Lung (tissue), 11 donors: ENCODE measurements at regions not wholly inside any gene's neighbourhood (a gene's known extent, or its start where the extent isn't known, plus 50 kb on each side); places are given as distances from the start of the nearest gene placed in this dataset.

Experiments
- ATAC-seq: fragments of 200-7000 bp; cut with Tn5 transposase; one replicate; pipeline ENCODE4 v1.9.1; 2020; ENCODE audit warnings: moderate number of reproducible peaks; ENCODE audit not compliant: insufficient read depth, low FRiP score
- DNase-seq, 3 donors: peaks; one replicate each; pipeline ENCODE4 v3.0.0-alpha.2; 2013 to 2017
- H3K27ac ChIP-seq, 2 donors: one replicate each; pipeline ENCODE4 v1.5.1; 2013; ENCODE audit warnings: mild to moderate bottlenecking in 2 of 2, moderate library complexity in 2 of 2, control low read depth in 1 of 2, inconsistent platforms in 1 of 2, low read depth in 1 of 2, low read length in 1 of 2
- H3K27me3 ChIP-seq, 3 donors: one replicate each; pipeline ENCODE4 v1.5.1; 2013; ENCODE audit warnings: low read length in 2 of 3; ENCODE audit not compliant: control insufficient read depth in 3 of 3, insufficient read depth in 3 of 3
- H3K36me3 ChIP-seq, 4 donors: one replicate each; pipeline ENCODE4 v1.5.1; 2013; ENCODE audit warnings: low read length in 4 of 4, mild to moderate bottlenecking in 1 of 4, moderate library complexity in 1 of 4; ENCODE audit not compliant: control insufficient read depth in 4 of 4, insufficient read depth in 4 of 4
- H3K4me1 ChIP-seq, 5 donors: one replicate each; pipeline ENCODE4 v1.5.1; 2013; ENCODE audit warnings: low read length in 5 of 5, mild to moderate bottlenecking in 2 of 5, moderate library complexity in 1 of 5; ENCODE audit not compliant: control insufficient read depth in 5 of 5, insufficient read depth in 5 of 5
- H3K4me3 ChIP-seq: one replicate; pipeline ENCODE4 v1.5.1; 2013; ENCODE audit warnings: mild to moderate bottlenecking, control low read depth, moderate library complexity
- H3K9ac ChIP-seq, 2 donors: one replicate each; pipeline ENCODE4 v1.5.1; 2013; ENCODE audit warnings: low read length in 2 of 2, control low read depth in 1 of 2; ENCODE audit not compliant: insufficient read depth in 1 of 2
- H3K9me3 ChIP-seq, 4 donors: one replicate each; pipeline ENCODE4 v1.5.1; 2013; ENCODE audit warnings: low read length in 3 of 4, mild to moderate bottlenecking in 1 of 4, moderate library complexity in 1 of 4; ENCODE audit not compliant: control insufficient read depth in 4 of 4, insufficient read depth in 3 of 4
- WGBS, 2 donors: extraction: QIAGEN DNeasy Blood & Tissue Kit; methylation state at CpG; one replicate each; pipeline ENCODE4 v1.1.7; 2013; 5-methylcytosine and 5-hydroxymethylcytosine counted together
- TF ChIP-seq, protein P1 (sequence below): IDR thresholded peaks from 2 replicates; pipeline ENCODE4 v1.5.1; 2012; ENCODE audit warnings: mild to moderate bottlenecking; ENCODE audit errors: control extremely low read depth, extremely low read depth
- donor health status: control.
- donor health status: control.
- donor health status: Bipolar disorder and iron deficiency.
- donor health status: healthy.
- donor health status: DM: yes; HTN: yes; CAD: no.

- Histone ChIP-seq H3K27me3 (no peaks in the 10 kb centered on the region), H3K4me3 (no peak overlapping the region), H3K27ac (no peak overlapping the region), H3K36me3 (no peaks in the 10 kb centered on the region), H3K9me3 (peaks cover 0 to 5% (median 2%) of the 10 kb centered on the region in 4 donors), H3K9ac (no peak overlapping the region), H3K4me1 (no peaks in the 10 kb centered on the region)
- WGBS, 2 donors = 73 to 82% methylated on average over 2 of the region's 2 CpGs
- DNase-seq (no peak), ATAC-seq (no peak)
- TF ChIP-seq, protein P1, sequence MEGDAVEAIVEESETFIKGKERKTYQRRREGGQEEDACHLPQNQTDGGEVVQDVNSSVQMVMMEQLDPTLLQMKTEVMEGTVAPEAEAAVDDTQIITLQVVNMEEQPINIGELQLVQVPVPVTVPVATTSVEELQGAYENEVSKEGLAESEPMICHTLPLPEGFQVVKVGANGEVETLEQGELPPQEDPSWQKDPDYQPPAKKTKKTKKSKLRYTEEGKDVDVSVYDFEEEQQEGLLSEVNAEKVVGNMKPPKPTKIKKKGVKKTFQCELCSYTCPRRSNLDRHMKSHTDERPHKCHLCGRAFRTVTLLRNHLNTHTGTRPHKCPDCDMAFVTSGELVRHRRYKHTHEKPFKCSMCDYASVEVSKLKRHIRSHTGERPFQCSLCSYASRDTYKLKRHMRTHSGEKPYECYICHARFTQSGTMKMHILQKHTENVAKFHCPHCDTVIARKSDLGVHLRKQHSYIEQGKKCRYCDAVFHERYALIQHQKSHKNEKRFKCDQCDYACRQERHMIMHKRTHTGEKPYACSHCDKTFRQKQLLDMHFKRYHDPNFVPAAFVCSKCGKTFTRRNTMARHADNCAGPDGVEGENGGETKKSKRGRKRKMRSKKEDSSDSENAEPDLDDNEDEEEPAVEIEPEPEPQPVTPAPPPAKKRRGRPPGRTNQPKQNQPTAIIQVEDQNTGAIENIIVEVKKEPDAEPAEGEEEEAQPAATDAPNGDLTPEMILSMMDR = no peak
These were observed 265.7 kb downstream of the ZNF536 start for GRCh38 chr19:30637926-30638325.

DNA sequence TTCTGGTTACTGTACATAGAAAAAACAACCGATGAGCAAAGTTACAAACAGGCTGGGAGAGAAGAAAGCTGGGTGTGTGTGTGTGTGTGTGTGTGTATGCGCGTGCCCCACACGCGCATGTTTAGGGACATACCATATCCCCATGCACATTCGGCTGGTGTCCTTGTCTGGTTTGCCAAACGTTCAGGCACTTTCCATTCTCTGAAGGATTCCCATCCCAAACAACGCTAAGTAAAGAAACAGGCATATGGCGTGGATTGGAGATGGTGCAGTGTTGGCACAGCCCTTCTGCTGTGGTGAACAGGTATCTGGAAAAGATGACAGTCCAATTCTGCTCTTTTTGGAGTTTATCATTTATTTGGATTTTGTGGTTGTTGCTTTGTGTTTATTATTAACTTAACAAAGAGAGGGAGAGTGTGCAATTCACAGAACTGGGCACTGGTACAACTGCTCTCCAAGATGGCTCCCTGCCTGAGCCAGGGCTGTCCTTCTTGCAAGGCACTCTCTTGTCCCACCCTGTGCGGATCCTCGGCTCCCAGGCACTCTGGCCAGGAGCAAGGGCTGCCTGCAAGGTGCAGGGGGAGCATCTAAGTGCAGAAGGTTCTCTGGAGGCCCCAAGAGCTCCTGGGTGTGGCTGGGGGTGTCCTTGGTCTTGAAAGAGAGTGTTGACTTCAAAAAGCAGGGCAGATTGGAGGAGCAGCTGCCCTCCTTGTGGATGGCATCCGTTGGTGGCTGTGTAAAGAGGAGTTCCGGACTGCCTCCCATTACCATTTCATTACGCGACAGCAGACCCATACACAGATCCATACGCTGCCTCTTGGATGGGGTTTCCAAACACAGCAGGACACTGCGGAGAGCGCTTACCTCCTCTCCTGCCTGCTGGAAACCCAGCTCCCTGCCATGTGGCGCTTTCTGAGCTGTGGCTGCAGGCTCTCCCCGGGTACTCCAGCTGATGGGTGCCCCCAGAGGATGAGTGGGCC lies 263.1 kb downstream of the ZNF536 start:
- ATAC-seq = no peak
- 84 to 86% methylated on average over 20 of the region's 20 CpGs for WGBS, 2 donors

GRCh38 chr19:30634131-30634830 lies 262.1 kb downstream of the ZNF536 start:
- Histone ChIP-seq H3K27me3 (peaks cover 0 to 4% (median 0%) of the 10 kb centered on the region in 3 donors), H3K4me3 (no peak overlapping the region), H3K27ac (no peak overlapping the region), H3K9me3 (peaks cover 0 to 9% (median 2%) of the 10 kb centered on the region in 4 donors), H3K9ac (no peak overlapping the region), H3K36me3 (no peaks in the 10 kb centered on the region), H3K4me1 (no peaks in the 10 kb centered on the region)
- WGBS, 2 donors = 82 to 83% methylated on average over 19 of the region's 19 CpGs
- DNase-seq = peak in 1 of 3 donors; percentile 7
- TF ChIP-seq, protein P1 = no peak
- ATAC-seq = no peak

More for the DNA sequence above, 263.1 kb downstream of the ZNF536 start:
- TF ChIP-seq, protein P1 = no peak
- peaks cover 0 to 5% (median 2%) of the 10 kb centered on the region in 4 donors for H3K9me3 ChIP-seq
- no peaks in the 10 kb centered on the region for H3K4me1 ChIP-seq
- no peak for DNase-seq
- no peak overlapping the region for H3K4me3 ChIP-seq
- H3K9ac ChIP-seq = no peak overlapping the region
- H3K27ac ChIP-seq = no peak overlapping the region
- no peaks in the 10 kb centered on the region for H3K36me3 ChIP-seq
- H3K27me3 ChIP-seq = peaks cover 0 to under 1% (median 0%) of the 10 kb centered on the region in 3 donors
